ENCODE measurements at regions not wholly inside any gene's neighbourhood (a gene's known extent, or its start where the extent isn't known, plus 50 kb on each side); places are given as distances from the start of the nearest gene placed in this dataset.

DNA sequence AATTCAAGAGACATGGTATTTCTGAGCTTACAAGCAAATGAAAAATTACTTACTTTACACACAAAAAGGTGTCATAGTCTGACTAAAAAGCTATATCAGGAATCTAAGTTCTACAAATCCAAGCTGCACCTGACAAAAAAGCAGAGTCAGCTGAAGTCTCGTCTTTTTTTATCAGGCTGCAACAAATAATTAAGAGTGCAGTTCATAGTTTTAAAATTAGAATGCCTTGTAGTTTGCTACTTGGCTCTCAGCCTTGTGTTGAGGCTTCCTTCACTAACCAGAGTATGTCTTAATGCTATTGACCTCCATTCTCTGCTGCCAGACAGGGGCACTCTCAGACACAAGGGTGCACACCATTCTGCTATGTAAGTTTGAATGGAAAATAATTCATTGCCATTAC, 940.7 kb downstream of the PCDH7 start:
- no peak for DNase-seq (ENCODE audit: low read depth)
- H3K4me3 ChIP-seq (ENCODE audit: low read depth, low read length) = no peak overlapping the region
- TF ChIP-seq, protein P1, sequence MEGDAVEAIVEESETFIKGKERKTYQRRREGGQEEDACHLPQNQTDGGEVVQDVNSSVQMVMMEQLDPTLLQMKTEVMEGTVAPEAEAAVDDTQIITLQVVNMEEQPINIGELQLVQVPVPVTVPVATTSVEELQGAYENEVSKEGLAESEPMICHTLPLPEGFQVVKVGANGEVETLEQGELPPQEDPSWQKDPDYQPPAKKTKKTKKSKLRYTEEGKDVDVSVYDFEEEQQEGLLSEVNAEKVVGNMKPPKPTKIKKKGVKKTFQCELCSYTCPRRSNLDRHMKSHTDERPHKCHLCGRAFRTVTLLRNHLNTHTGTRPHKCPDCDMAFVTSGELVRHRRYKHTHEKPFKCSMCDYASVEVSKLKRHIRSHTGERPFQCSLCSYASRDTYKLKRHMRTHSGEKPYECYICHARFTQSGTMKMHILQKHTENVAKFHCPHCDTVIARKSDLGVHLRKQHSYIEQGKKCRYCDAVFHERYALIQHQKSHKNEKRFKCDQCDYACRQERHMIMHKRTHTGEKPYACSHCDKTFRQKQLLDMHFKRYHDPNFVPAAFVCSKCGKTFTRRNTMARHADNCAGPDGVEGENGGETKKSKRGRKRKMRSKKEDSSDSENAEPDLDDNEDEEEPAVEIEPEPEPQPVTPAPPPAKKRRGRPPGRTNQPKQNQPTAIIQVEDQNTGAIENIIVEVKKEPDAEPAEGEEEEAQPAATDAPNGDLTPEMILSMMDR (conservative IDR thresholded peaks at IDR 0.05; ENCODE audit: low read depth, low read length) = no peak

DNA sequence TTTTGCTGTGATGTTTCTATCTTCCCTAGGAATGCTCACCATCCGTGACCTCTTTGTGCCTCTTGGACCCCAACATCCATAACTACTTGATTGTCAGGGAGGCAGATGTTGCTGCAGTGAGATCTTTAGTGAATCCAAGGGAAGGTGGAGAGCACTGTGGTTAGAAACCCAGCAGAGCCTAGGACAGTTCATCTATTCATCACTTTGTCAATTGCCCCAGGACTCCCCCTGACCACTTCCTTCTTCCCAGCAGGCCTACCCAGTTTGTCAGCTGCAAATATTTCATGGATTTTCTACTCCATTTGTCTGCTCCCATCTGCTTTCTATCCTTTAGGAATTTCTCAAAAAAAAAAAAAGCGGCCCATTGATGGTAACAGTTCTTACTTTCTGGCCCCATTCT, 942.8 kb downstream of the PCDH7 start:
- no peak overlapping the region for H3K4me3 ChIP-seq (ENCODE audit: low read depth, low read length)
- no peak for DNase-seq (ENCODE audit: low read depth)
- TF ChIP-seq, protein P1 (conservative IDR thresholded peaks at IDR 0.05; ENCODE audit: low read depth, low read length) = no peak

DNA sequence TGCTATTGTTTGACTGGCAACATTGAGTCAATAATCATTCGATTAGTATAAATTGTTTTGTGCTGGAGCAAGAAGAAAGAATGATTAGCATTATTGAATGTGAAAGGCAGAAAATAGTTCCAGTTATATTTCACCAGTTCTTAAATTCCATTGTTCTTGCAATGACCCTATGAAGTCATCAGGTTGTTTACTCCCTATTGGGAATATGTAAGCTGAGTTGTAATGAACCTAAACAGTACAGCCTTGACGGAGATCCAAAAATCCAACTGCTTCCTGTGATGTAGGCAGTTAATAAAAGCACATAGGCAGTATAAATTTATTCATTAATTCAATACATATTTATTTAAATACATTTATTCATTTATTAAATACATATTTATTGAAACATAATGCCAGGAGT, 947.5 kb downstream of the PCDH7 start:
- TF ChIP-seq, protein P1 (conservative IDR thresholded peaks at IDR 0.05; ENCODE audit: low read depth, low read length) = no peak
- no peak for DNase-seq (ENCODE audit: low read depth)
- no peak overlapping the region for H3K4me3 ChIP-seq (ENCODE audit: low read depth, low read length)

DNA sequence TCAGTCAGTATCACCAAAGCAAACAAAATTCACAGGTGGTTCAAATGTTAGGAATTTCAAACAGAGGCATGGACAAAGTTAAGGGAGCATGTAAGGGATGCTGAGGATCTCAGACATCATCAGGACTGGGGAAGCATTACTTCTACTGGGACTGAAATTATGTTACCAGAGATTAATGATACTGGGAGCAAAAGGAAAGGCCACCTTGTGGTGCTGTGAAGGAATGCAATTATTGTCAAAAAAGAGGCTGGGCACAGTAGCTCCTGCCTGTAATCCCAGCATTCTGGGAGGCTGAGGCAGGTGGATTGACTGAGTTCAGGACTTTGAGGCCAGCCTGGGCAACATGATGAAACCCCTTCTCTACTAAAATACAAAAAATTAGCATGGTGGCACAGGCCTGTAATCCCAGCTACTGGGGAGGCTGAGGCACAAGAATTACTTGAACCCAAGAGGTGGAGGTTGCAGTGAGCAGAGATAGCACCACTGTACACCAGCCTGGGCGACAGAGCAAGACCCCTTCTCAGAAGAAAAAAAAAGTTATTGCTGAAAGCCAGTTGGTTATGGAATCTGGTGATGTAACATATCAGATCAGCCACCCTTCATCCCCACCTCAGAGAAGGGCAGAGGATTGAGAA, 954.3 kb downstream of the PCDH7 start:
- no peak for DNase-seq (ENCODE audit: low read depth)
- TF ChIP-seq, protein P1 (conservative IDR thresholded peaks at IDR 0.05; ENCODE audit: low read depth, low read length) = peak; percentile 63
- H3K4me3 ChIP-seq (ENCODE audit: low read depth, low read length) = no peak overlapping the region

DNA sequence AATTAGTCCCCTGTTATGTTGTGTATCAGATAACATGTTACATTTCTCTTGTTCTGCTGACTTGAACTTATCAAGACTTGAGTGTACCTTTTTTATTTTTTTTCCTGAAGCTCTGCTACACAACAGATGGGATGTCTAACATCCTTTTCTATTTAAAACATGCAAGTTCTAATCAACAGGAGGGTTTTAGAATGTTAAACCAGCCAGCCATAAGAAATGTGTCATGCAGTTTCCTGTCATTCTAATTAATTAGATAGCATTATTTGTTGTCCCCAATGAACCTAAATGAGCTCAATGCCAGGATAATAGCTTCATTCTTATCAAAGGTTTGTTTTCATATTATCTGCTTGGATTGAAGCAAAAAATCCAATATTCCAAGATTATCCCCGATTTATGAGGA, 958.2 kb downstream of the PCDH7 start:
- no peak overlapping the region for H3K4me3 ChIP-seq (ENCODE audit: low read depth, low read length)
- TF ChIP-seq, protein P1 (conservative IDR thresholded peaks at IDR 0.05; ENCODE audit: low read depth, low read length) = no peak
- no peak for DNase-seq (ENCODE audit: low read depth)

DNA sequence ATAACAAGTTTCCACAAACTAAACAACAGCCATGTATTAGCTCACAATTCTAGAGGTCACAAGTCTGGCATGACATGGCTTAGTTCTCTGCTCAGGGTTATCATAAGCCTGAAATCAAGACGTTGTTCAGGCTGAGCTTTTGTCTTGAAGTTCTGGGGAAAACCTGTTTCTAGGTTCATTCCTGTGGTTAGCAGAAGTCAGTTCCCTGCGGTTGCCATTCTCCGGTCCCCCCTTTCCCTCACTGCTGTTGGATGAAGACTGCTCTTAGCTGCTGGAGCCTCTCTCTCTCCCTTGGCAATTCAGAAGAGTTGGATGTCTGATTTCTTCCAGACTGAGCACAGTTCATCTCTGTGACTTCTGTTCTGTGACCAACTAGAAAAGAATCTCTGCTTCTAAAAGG, 962.6 kb downstream of the PCDH7 start:
- H3K4me3 ChIP-seq (ENCODE audit: low read depth, low read length) = no peak overlapping the region
- no peak for DNase-seq (ENCODE audit: low read depth)
- TF ChIP-seq, protein P1 (conservative IDR thresholded peaks at IDR 0.05; ENCODE audit: low read depth, low read length) = no peak

DNA sequence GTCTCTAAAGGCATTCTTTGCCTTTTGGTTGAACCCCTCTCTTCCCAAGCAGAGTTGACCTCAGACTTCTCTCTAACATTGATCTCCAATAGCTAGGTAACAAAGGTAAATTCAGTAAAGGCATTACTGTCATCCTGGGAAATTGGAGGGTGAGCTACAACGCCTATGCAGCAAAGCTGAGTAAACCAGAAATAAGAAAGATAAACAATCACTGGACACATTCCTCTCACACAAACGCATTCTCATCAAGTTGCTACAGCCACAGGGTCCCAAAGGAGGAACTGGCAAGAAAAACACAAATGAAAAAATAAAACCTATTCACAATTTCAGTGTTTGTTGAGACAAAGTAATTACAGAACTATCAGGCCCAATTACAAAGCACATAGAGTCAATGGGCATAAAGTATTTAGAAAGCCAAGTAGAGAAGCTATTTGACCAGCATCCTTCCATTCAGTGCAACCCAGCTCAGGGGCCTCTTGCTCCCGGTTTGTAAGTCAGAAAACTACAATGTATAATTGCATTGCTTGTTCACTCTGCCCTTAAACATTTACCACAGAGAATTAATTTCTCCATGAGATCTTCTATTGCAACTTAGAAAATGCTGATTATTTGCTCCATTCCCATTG, 967.7 kb downstream of the PCDH7 start:
- no peak for DNase-seq (ENCODE audit: low read depth)
- H3K4me3 ChIP-seq (ENCODE audit: low read depth, low read length) = no peak overlapping the region
- TF ChIP-seq, protein P1 (conservative IDR thresholded peaks at IDR 0.05; ENCODE audit: low read depth, low read length) = no peak
